DMS53 treated with DMSO at 0.1 percent for 48 hours (cell line): ENCODE measurements at regions not wholly inside any gene's neighbourhood (a gene's known extent, or its start where the extent isn't known, plus 50 kb on each side); places are given as distances from the start of the nearest gene placed in this dataset.

Experiments
- DNase-seq: peaks from one replicate; lab custom pipeline; 2025; ENCODE audit not compliant: unreplicated experiment; lab: John Stamatoyannopoulos, UW

GRCh38 chr5:74295141-74295540, 345.4 kb downstream of the ENC1 start:
- DNase-seq = no peak

- DNase-seq = no peak
Observed at GRCh38 chr5:74294231-74294705, 346.3 kb downstream of the ENC1 start.

GRCh38 chr5:74293182-74293581, 347.3 kb downstream of the ENC1 start:
- no peak for DNase-seq

- DNase-seq = no peak
Observed at GRCh38 chr5:74290634-74291241, 349.8 kb downstream of the ENC1 start.

GRCh38 chr5:74289691-74290090, 350.8 kb downstream of the ENC1 start:
- DNase-seq = no peak

- DNase-seq = no peak
Observed at GRCh38 chr5:74289238-74289637, 351.3 kb downstream of the ENC1 start.

- DNase-seq = no peak
Observed at GRCh38 chr5:74288448-74289108, 351.9 kb downstream of the ENC1 start.

GRCh38 chr5:74288038-74288437, 352.5 kb downstream of the ENC1 start:
- DNase-seq = no peak

- no peak for DNase-seq
Observed at GRCh38 chr5:74286734-74287695, 353.5 kb downstream of the ENC1 start.

GRCh38 chr5:74285675-74286280, 354.8 kb downstream of the ENC1 start:
- DNase-seq = no peak

- no peak for DNase-seq
Observed at GRCh38 chr5:74282490-74282889, 358.0 kb downstream of the ENC1 start.

GRCh38 chr5:74281166-74281565, 359.4 kb downstream of the ENC1 start:
- DNase-seq = no peak

GRCh38 chr5:74280306-74280705, 360.2 kb downstream of the ENC1 start:
- DNase-seq = no peak

- DNase-seq = no peak
Observed at GRCh38 chr5:74279244-74279643, 361.3 kb downstream of the ENC1 start.

- no peak for DNase-seq
Observed at GRCh38 chr5:74277418-74277817, 363.1 kb downstream of the ENC1 start.

- no peak for DNase-seq
Observed at GRCh38 chr5:74275171-74275992, 365.1 kb downstream of the ENC1 start.

- DNase-seq = no peak
Observed at GRCh38 chr5:74274326-74274725, 366.2 kb downstream of the ENC1 start.

- DNase-seq = no peak
Observed at GRCh38 chr5:74272831-74273451, 367.6 kb downstream of the ENC1 start.

GRCh38 chr5:74272024-74272775, 368.3 kb downstream of the ENC1 start:
- DNase-seq = no peak
